Glutamatergic neuron (in vitro differentiated cells): ENCODE measurements at regions not wholly inside any gene's neighbourhood (a gene's known extent, or its start where the extent isn't known, plus 50 kb on each side); places are given as distances from the start of the nearest gene placed in this dataset.

Experiments used
- DNase-seq: peaks from one replicate; pipeline ENCODE4 v3.0.0; 2022
- H3K27ac Mint-ChIP-seq: one replicate; pipeline ENCODE4 v1.8.0; 2020; ENCODE audit warnings: mild to moderate bottlenecking, mixed read lengths, inconsistent platforms; ENCODE audit not compliant: unreplicated experiment
- H3K27me3 Mint-ChIP-seq: one replicate; pipeline ENCODE4 v1.8.0; 2020; ENCODE audit warnings: mild to moderate bottlenecking, moderate library complexity, mixed read lengths, inconsistent platforms; ENCODE audit not compliant: unreplicated experiment
- H3K36me3 Mint-ChIP-seq: one replicate; pipeline ENCODE4 v1.8.0; 2020; ENCODE audit warnings: mild to moderate bottlenecking, mixed read lengths, inconsistent platforms; ENCODE audit not compliant: unreplicated experiment
- H3K4me1 Mint-ChIP-seq: one replicate; pipeline ENCODE4 v1.8.0; 2020; ENCODE audit warnings: mild to moderate bottlenecking, low read depth, mixed read lengths, inconsistent platforms; ENCODE audit not compliant: unreplicated experiment
- H3K4me3 Mint-ChIP-seq: one replicate; pipeline ENCODE4 v1.8.0; 2020; ENCODE audit warnings: mild to moderate bottlenecking, mixed read lengths, inconsistent platforms; ENCODE audit not compliant: unreplicated experiment
- H3K9me3 Mint-ChIP-seq: one replicate; pipeline ENCODE4 v1.8.0; 2020; ENCODE audit warnings: mild to moderate bottlenecking, moderate library complexity, mixed read lengths, inconsistent platforms; ENCODE audit not compliant: unreplicated experiment
- TF ChIP-seq, protein P1 (sequence below): fragments of 200-600 bp; sonication (generic); IDR thresholded peaks from one replicate; pipeline ENCODE4 v1.5.0; 2021; ENCODE audit not compliant: partially characterized antibody, unreplicated experiment

DNA sequence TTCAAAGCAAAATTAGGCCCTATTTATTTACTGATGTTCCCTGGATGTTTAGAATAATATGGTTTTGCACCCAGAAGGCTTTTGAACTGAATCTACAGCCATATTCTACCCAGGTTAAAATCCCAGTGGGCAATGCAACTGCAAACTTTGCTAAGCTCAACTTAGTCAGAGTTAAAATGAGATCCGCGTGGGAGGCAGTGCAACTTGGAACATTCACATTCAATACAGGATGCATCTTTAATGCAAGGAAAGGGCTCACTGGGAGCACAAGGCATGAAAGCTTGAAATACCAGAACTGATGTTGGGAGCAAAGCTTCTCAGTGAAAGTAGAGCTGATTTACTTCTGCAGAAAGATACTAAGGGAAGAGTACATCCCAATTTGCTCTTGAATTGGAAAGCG is 281.2 kb upstream of the DEFB112 start:
- no peaks in the 10 kb centered on the region for H3K4me1 Mint-ChIP-seq
- no peaks in the 10 kb centered on the region for H3K9me3 Mint-ChIP-seq
- H3K36me3 Mint-ChIP-seq: no peaks in the 10 kb centered on the region
- peaks cover 3% of the 10 kb centered on the region for H3K27me3 Mint-ChIP-seq
- H3K4me3 Mint-ChIP-seq: no peak overlapping the region
- H3K27ac Mint-ChIP-seq: no peak overlapping the region
- no peak for DNase-seq
- TF ChIP-seq, protein P1, sequence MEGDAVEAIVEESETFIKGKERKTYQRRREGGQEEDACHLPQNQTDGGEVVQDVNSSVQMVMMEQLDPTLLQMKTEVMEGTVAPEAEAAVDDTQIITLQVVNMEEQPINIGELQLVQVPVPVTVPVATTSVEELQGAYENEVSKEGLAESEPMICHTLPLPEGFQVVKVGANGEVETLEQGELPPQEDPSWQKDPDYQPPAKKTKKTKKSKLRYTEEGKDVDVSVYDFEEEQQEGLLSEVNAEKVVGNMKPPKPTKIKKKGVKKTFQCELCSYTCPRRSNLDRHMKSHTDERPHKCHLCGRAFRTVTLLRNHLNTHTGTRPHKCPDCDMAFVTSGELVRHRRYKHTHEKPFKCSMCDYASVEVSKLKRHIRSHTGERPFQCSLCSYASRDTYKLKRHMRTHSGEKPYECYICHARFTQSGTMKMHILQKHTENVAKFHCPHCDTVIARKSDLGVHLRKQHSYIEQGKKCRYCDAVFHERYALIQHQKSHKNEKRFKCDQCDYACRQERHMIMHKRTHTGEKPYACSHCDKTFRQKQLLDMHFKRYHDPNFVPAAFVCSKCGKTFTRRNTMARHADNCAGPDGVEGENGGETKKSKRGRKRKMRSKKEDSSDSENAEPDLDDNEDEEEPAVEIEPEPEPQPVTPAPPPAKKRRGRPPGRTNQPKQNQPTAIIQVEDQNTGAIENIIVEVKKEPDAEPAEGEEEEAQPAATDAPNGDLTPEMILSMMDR: no peak

DNA sequence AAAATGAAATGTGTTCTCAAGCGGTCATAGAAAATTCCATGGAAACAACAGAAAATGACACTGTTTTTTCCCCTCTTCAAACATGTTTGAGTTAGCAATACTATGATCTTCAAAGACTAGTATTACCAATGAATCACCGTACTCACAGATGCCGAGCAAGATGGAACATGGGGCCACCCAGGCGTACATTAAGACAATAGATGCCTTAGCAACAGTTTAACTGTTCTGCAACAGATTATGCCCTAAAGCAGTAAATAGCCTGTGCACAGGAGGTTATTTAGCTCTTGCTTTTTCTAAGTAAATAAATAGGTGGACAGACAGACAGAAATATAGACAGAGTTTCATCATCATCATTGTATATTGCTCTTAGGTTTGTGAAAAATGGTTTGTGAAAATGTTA is 284.0 kb upstream of the DEFB112 start:
- Mint-ChIP-seq H3K36me3 (no peaks in the 10 kb centered on the region), H3K27ac (no peak overlapping the region), H3K4me1 (no peaks in the 10 kb centered on the region), H3K4me3 (no peak overlapping the region), H3K9me3 (no peaks in the 10 kb centered on the region), H3K27me3 (peaks cover 5% of the 10 kb centered on the region)
- TF ChIP-seq, protein P1: no peak
- DNase-seq: no peak

DNA sequence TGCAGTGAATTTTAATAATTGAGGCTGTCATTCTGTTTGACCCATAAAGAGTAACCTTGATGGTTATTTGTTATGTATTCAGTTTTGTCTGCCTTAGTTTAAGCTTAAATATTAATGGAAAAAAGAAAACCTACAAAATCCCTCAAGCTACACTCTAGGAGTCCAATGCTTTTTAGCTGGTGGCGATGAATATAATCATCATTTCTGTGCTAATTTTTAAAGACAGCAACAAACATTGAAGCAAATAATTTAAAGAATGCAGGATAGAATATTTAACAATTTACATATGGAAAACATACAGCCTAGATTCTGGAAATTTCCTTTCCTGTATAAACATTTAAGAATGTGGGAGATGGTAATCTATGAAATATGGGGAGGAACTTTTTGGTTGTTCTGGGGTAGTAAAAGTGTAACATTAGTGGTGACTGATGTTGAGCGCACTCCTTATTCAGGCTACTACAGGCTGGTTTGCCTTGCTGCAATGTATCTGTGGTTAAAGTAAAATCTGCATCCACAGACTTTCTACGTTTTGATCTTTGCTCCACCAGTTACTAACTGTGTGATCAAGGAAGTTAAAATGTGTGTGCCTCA is 287.9 kb upstream of the DEFB112 start:
- H3K4me3 Mint-ChIP-seq: no peak overlapping the region
- H3K36me3 Mint-ChIP-seq: peaks cover 9% of the 10 kb centered on the region
- peaks cover 5% of the 10 kb centered on the region for H3K27me3 Mint-ChIP-seq
- no peak for DNase-seq
- no peak overlapping the region for H3K27ac Mint-ChIP-seq
- no peaks in the 10 kb centered on the region for H3K4me1 Mint-ChIP-seq
- TF ChIP-seq, protein P1: no peak
- no peaks in the 10 kb centered on the region for H3K9me3 Mint-ChIP-seq

DNA sequence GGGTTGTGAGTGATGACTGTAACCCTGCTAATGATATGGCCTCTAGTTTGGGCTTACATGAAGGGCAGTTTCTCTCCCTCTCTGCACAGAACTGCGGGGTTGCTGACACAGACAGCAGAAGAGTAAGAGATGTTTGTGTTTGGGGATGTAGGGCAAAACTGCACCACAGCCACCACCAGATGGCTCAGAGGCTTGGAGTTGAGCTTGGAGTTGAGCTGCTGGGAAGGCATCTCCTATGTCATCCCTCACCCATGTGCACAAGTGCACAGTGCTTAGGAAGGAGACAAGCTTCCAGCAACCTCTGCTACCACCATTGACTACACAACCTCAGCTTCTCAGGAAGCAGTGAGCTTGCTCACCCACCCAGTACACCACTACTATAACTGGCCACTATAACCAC is 303.9 kb upstream of the DEFB112 start:
- Mint-ChIP-seq H3K27me3 (no peaks in the 10 kb centered on the region), H3K9me3 (peaks cover 7% of the 10 kb centered on the region), H3K36me3 (peaks cover 16% of the 10 kb centered on the region), H3K27ac (no peak overlapping the region), H3K4me1 (peaks cover 10% of the 10 kb centered on the region), H3K4me3 (no peak overlapping the region)
- TF ChIP-seq, protein P1: no peak
- DNase-seq: no peak

- H3K9me3 Mint-ChIP-seq: peaks cover 7% of the 10 kb centered on the region
- TF ChIP-seq, protein P1: no peak
- peaks cover 16% of the 10 kb centered on the region for H3K36me3 Mint-ChIP-seq
- peaks cover 5% of the 10 kb centered on the region for H3K4me1 Mint-ChIP-seq
- H3K4me3 Mint-ChIP-seq: no peak overlapping the region
- no peaks in the 10 kb centered on the region for H3K27me3 Mint-ChIP-seq
- DNase-seq: no peak
- H3K27ac Mint-ChIP-seq: no peak overlapping the region
Observed at GRCh38 chr6:50358113-50358512, 308.4 kb upstream of the DEFB112 start.
